Loucy (cell line): ENCODE measurements at regions not wholly inside any gene's neighbourhood (a gene's known extent, or its start where the extent isn't known, plus 50 kb on each side); places are given as distances from the start of the nearest gene placed in this dataset.
"Not testable (repeated sequence)": the region's sequence is repeated elsewhere in the genome, so short reads cannot be mapped to it uniquely, and the experiment has no call there.

ENCODE experiments used
- H2AFZ ChIP-seq: fragments of 200-600 bp; sonication (generic); 2 replicates; pipeline ENCODE4 v1.6.0; 2016; ENCODE audit warnings: antibody characterized with exemption, mild to moderate bottlenecking, low read length, moderate library complexity
- H3F3A ChIP-seq: fragments of 200-600 bp; 2 replicates; pipeline ENCODE4 v1.6.0; 2016; ENCODE audit warnings: antibody characterized with exemption, low read depth, mild to moderate bottlenecking
- H3K27me3 ChIP-seq: fragments of 200-600 bp; sonication (generic); 2 replicates; pipeline ENCODE4 v1.6.1; 2014; ENCODE audit warnings: low read length, mild to moderate bottlenecking; ENCODE audit not compliant: insufficient read depth, poor library complexity, severe bottlenecking
- H3K36me3 ChIP-seq: fragments of 200-600 bp; sonication (generic); 2 replicates; pipeline ENCODE4 v1.6.1; 2016; ENCODE audit warnings: low read length; ENCODE audit not compliant: insufficient read depth
- H3K4me1 ChIP-seq: fragments of 200-600 bp; sonication (generic); 2 replicates; pipeline ENCODE4 v1.5.1; 2014; ENCODE audit warnings: low read length, mild to moderate bottlenecking; ENCODE audit not compliant: insufficient read depth, poor library complexity, severe bottlenecking
- H3K4me2 ChIP-seq: fragments of 200-600 bp; sonication (generic); 2 replicates; pipeline ENCODE4 v1.6.0; 2014; ENCODE audit warnings: antibody characterized with exemption, low read length, low read depth, mild to moderate bottlenecking; ENCODE audit not compliant: poor library complexity, severe bottlenecking
- H3K4me3 ChIP-seq: fragments of 200-600 bp; sonication (generic); 2 replicates; pipeline ENCODE4 v1.5.1; 2014; ENCODE audit warnings: low read length, mild to moderate bottlenecking, mixed read lengths; ENCODE audit not compliant: poor library complexity, severe bottlenecking
- H3K79me2 ChIP-seq: fragments of 200-600 bp; sonication (generic); 2 replicates; pipeline ENCODE4 v1.6.1; 2014; ENCODE audit warnings: low read length; ENCODE audit not compliant: insufficient read depth
- H3K9ac ChIP-seq: fragments of 200-600 bp; sonication (generic); 2 replicates; pipeline ENCODE4 v1.6.0; 2014; ENCODE audit warnings: mild to moderate bottlenecking, low read depth, low read length, moderate library complexity; ENCODE audit not compliant: poor library complexity, severe bottlenecking
- H3K9me2 ChIP-seq: fragments of 200-600 bp; sonication (generic); replicated peaks from 2 replicates; pipeline ENCODE4 v1.6.1; 2016; ENCODE audit warnings: low read depth, low read length, mixed read lengths
- H3K9me3 ChIP-seq: fragments of 200-600 bp; sonication (generic); 2 replicates; pipeline ENCODE4 v1.6.1; 2014; ENCODE audit warnings: mild to moderate bottlenecking, antibody characterized with exemption, low read length, low read depth; ENCODE audit not compliant: insufficient read depth
- H4K20me1 ChIP-seq: fragments of 200-600 bp; sonication (generic); 2 replicates; pipeline ENCODE4 v1.6.0; 2014; ENCODE audit warnings: antibody characterized with exemption, low read length, mild to moderate bottlenecking; ENCODE audit not compliant: insufficient read depth, poor library complexity, severe bottlenecking
- EZH2phosphoT487 ChIP-seq: fragments of 200-600 bp; IDR thresholded peaks from 2 replicates; pipeline ENCODE4 v1.6.1; 2018; ENCODE audit warnings: antibody characterized with exemption, mild to moderate bottlenecking, moderate library complexity, borderline replicate concordance
- TF ChIP-seq, protein P1 (sequence below): fragments of 200-600 bp; sonication (generic); conservative IDR thresholded peaks from 2 replicates; pipeline ENCODE4 v1.5.1; 2014; ENCODE audit warnings: mild to moderate bottlenecking, antibody characterized with exemption, low read length

DNA sequence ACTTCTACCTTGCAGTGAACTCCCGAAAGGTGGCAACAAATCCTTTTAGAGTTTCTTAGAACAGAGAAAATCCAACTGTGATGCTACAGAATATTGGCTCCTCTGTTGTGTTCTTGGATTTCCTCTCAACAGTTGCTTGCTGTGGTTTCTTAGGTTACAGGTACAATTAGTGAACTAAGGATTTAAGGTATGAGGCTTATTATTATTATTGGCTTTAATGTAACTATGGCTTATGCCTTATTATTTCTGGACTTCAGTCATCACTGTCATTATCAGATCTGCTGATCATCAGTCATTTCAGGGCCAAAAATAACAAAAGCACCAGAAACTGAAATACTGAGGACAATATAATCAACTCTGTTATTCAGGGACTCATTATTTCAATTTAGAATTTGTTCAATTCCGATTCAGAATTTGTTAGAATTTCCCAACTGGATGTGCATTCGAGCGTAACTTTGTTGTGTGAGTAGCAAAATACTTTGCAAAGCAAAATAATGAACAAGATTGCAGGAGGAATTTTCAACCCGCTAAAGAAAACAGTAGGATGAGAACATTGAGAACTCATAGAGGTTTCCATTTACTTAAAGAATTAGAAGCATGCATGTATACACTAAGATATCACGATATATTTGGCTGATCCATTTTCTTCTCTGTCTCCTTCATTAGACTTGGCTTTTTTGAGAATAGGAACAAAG is 65.5 kb upstream of the AK4 start:
- peaks cover 17% of the 10 kb centered on the region for H3K4me1 ChIP-seq
- 0 out of 2 replicates have a peak overlapping the region, but pooled peaks have one; percentile 5 for H2AFZ ChIP-seq
- H3K9me2 ChIP-seq: no peaks in the 10 kb centered on the region

DNA sequence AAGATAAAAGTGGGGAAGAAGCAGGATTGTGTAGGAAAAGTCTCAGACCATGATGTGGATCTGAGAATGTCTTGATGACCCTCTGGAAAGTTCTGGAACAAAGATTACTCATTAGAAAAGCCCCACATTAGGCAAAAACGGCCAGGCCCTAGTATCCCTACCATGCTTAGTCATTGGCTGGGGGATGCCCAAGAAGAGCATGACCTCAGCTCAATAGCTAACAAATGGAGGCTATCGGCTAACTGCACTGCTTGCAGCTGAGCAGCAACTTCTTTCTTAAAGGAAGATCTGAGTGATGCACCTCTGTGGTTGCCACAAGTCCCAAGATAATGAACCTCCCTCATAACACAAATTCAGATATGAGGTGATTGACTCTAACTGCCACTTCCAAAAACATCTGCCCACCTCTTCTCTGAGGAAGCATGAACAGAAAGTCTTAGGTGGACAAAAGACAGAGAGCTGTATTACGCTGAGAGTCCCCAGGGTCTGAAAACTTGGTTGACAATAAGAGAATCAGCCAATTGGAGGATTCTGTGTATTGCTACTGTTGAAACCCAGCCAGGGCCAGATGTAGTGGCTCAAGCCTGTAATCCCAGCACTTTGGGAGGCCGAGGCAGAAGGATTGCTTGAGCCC is 64.6 kb upstream of the AK4 start:
- H3K9me2 ChIP-seq: no peaks in the 10 kb centered on the region
- peaks cover 15% of the 10 kb centered on the region; the same call in 1 of the 2 replicates for H3K9me3 ChIP-seq
- H3F3A ChIP-seq: no peaks in the 10 kb centered on the region
- H3K4me3 ChIP-seq: no peak overlapping the region
- H2AFZ ChIP-seq: peak overlapping the region; percentile 10; the same call in 1 of the 2 replicates
- H3K4me1 ChIP-seq: peaks cover 17% of the 10 kb centered on the region
- H3K36me3 ChIP-seq: no peaks in the 10 kb centered on the region
- H3K27me3 ChIP-seq: no peaks in the 10 kb centered on the region
- TF ChIP-seq, protein P1, sequence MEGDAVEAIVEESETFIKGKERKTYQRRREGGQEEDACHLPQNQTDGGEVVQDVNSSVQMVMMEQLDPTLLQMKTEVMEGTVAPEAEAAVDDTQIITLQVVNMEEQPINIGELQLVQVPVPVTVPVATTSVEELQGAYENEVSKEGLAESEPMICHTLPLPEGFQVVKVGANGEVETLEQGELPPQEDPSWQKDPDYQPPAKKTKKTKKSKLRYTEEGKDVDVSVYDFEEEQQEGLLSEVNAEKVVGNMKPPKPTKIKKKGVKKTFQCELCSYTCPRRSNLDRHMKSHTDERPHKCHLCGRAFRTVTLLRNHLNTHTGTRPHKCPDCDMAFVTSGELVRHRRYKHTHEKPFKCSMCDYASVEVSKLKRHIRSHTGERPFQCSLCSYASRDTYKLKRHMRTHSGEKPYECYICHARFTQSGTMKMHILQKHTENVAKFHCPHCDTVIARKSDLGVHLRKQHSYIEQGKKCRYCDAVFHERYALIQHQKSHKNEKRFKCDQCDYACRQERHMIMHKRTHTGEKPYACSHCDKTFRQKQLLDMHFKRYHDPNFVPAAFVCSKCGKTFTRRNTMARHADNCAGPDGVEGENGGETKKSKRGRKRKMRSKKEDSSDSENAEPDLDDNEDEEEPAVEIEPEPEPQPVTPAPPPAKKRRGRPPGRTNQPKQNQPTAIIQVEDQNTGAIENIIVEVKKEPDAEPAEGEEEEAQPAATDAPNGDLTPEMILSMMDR: no peak
- TF ChIP-seq EZH2phosphoT487: no peak
- H4K20me1 ChIP-seq: no peaks in the 10 kb centered on the region
- peak overlapping the region; percentile 7 for H3K9ac ChIP-seq
- no peaks in the 10 kb centered on the region for H3K79me2 ChIP-seq
- H3K4me2 ChIP-seq: peak overlapping the region; percentile 47

More for the DNA sequence above, 65.5 kb upstream of the AK4 start:
- peaks cover 11% of the 10 kb centered on the region; the same call in 1 of the 2 replicates for H3K9me3 ChIP-seq
- TF ChIP-seq, protein P1: no peak
- no peak for TF ChIP-seq EZH2phosphoT487
- no peaks in the 10 kb centered on the region for H4K20me1 ChIP-seq
- no peaks in the 10 kb centered on the region for H3K27me3 ChIP-seq
- no peaks in the 10 kb centered on the region for H3K36me3 ChIP-seq
- H3K9ac ChIP-seq: no peak overlapping the region
- H3K4me2 ChIP-seq: no peak overlapping the region
- no peak overlapping the region for H3K4me3 ChIP-seq
- no peaks in the 10 kb centered on the region for H3F3A ChIP-seq
- no peaks in the 10 kb centered on the region for H3K79me2 ChIP-seq

DNA sequence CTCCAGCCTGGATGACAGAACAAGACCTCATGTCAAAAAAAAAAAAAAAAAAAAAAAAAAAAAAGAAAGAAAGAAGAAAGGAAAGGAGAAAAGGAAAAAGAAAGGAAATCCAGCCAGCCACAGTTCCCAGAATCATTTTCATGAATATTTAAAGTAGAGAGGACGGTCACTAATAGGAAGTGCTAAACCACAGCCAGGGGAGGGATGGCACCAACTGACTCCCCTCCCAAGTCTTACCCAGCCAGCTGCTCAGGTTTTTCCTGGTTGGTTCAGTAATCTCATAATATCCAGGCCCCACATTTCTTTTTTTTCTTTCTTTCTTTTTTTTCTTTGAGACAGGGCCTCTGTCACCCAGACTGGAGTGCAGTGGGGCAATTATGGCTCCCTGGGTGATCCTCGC is 63.9 kb upstream of the AK4 start:
- Histone ChIP-seq H3K9me3 (peaks cover 15% of the 10 kb centered on the region; the same call in 1 of the 2 replicates), H3K79me2 (no peaks in the 10 kb centered on the region), H4K20me1 (no peaks in the 10 kb centered on the region), H3K4me1 (peaks cover 17% of the 10 kb centered on the region), H3K27me3 (no peaks in the 10 kb centered on the region), H2AFZ (peak overlapping the region; percentile 40), H3K36me3 (no peaks in the 10 kb centered on the region), H3F3A (no peaks in the 10 kb centered on the region), H3K4me2 (peak overlapping the region; percentile 47), H3K4me3 (no peak overlapping the region), H3K9me2 (no peaks in the 10 kb centered on the region), H3K9ac (peak overlapping the region; percentile 7)
- TF ChIP-seq EZH2phosphoT487: no peak
- TF ChIP-seq, protein P1: no peak

DNA sequence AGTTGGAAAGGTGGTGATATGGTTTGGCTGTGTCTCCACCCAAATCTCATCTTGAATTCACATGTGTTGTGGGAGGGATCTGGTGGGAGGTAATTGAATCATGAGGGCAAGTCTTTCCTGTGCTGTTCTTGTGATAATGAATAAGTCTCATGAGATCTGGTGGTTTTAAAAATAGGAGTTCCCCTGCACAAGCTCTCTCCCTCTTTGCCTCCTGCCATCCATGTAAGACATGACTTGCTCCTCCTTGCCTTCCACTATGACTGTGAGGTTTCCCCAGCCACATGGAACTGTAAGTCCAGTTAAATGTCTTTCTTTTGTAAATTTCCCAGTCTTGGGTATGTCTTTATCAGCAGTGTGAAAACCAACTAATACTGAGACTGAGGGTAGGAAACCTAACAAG is 60.5 kb upstream of the AK4 start:
- Histone ChIP-seq H3K9me3 (peaks cover 15% of the 10 kb centered on the region; the same call in 1 of the 2 replicates), H3K4me1 (peaks cover 17% of the 10 kb centered on the region)
- not testable (repeated sequence) for H3F3A ChIP-seq, H3K27me3 ChIP-seq, H2AFZ ChIP-seq, H3K9me2 ChIP-seq, H3K79me2 ChIP-seq, H3K4me3 ChIP-seq, H3K9ac ChIP-seq, H3K4me2 ChIP-seq, H3K36me3 ChIP-seq, H4K20me1 ChIP-seq
